D721Med (cell line): ENCODE measurements at regions not wholly inside any gene's neighbourhood (a gene's known extent, or its start where the extent isn't known, plus 50 kb on each side); places are given as distances from the start of the nearest gene placed in this dataset.

Experiments used
- DNase-seq: peaks from one replicate; pipeline ENCODE4 v3.0.0; 2011; ENCODE audit warnings: low spot score; ENCODE audit not compliant: insufficient read length
- FAIRE-seq: peaks from 2 replicates; lab custom pipeline; 2011; peaks lifted over from hg19 to GRCh38; lab: Jason Lieb, UNC
- TF ChIP-seq, protein P1 (sequence below): IDR thresholded peaks from 2 replicates; pipeline ENCODE4 v1.5.1; 2012; ENCODE audit warnings: mild to moderate bottlenecking, control low read depth; ENCODE audit not compliant: insufficient read depth; ENCODE audit errors: missing control alignments

DNA sequence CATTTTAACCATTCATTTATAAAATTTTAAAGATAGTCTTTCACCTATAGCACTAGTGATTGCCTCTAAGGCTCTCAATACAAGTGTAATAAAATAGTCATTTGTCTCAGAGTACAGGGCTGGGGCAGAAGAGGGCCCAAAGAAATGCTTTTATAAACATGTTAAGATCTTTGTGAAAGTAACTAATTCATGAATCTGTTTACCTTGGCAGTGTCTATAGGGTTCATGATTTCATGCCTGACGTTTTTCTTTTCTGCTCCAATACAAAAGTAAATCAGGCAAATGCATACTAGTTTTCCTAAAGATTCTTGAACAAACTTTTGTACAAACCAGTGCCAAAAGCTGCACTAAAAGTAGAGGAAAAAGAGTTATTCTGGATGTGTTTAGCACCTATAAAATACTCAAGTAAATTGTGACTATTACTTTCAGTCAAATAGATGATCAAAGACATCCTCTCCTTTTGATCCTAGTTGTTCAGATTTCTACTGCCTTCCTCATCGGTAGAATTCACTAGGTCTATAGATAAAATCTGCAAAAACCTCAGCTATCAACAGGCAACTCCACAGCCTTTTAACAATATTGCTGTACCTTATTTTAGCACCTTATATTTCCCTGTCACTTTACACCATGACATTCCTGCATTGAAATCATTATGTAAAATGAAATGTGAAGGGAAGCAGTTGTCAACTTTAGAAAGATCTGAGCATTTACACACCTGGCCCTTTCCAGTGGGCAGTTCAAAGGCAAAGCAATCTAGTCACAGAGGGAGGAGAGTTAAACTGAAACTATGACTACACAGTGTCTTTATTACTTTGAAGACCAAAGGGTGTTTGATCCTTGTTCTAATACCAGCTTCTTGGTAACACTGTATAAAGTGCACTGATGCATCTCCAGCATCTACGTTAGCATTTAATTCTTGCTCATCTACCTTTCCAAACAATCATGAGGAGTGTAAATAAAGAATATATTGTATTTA, 100.0 kb upstream of the MED13 start:
- TF ChIP-seq, protein P1, sequence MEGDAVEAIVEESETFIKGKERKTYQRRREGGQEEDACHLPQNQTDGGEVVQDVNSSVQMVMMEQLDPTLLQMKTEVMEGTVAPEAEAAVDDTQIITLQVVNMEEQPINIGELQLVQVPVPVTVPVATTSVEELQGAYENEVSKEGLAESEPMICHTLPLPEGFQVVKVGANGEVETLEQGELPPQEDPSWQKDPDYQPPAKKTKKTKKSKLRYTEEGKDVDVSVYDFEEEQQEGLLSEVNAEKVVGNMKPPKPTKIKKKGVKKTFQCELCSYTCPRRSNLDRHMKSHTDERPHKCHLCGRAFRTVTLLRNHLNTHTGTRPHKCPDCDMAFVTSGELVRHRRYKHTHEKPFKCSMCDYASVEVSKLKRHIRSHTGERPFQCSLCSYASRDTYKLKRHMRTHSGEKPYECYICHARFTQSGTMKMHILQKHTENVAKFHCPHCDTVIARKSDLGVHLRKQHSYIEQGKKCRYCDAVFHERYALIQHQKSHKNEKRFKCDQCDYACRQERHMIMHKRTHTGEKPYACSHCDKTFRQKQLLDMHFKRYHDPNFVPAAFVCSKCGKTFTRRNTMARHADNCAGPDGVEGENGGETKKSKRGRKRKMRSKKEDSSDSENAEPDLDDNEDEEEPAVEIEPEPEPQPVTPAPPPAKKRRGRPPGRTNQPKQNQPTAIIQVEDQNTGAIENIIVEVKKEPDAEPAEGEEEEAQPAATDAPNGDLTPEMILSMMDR = no peak
- DNase-seq (no peak), FAIRE-seq (no peak)

- TF ChIP-seq, protein P1 = no peak
- DNase-seq = no peak
- FAIRE-seq = no peak
These were observed 98.8 kb upstream of the MED13 start for GRCh38 chr17:62163847-62164246.

GRCh38 chr17:62162898-62163297, 97.8 kb upstream of the MED13 start:
- TF ChIP-seq, protein P1 = no peak
- no peak for DNase-seq
- FAIRE-seq = no peak

DNA sequence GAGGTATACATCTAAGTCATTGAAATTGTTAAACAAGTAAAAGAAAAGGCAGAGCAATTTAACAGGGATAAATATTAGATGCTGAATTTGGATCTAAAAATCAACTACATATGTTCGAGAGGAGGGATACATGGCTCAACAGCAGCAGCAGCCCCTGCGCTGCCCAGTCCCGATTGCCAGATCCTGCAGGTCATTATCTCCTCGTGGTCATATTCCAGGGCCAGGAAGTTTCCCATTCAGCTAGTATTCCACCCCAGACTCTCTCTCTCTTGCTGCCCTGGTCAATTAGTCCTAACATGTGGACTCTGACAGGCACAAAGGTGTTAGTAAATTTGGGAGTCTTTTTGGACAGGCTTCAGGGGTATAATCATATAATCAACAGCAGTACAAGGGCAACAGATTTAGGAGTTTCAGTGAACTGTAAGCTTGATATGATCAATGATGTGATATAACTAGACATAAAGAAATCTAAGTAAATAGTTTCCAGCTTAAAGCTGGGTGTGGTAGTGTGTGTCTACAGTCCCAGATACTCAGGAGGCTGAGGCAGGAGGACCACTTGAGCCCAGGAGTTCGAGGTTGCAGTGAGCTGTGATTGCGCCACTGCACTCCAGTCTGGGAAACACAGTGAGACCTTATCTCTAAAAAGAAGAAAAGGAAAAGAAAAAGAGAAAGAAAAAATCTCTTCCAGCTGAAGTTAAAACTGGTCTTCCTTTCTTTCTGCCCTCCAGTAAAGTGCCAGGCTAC, 96.5 kb upstream of the MED13 start:
- no peak for FAIRE-seq
- TF ChIP-seq, protein P1 = no peak
- no peak for DNase-seq

- TF ChIP-seq, protein P1 = no peak
- DNase-seq (no peak), FAIRE-seq (no peak)
These were observed 95.7 kb upstream of the MED13 start for GRCh38 chr17:62160816-62161215.

- TF ChIP-seq, protein P1 = no peak
- DNase-seq (no peak), FAIRE-seq (no peak)
These were observed 94.9 kb upstream of the MED13 start for GRCh38 chr17:62159994-62160393.
